ENCODE measurements at regions not wholly inside any gene's neighbourhood (a gene's known extent, or its start where the extent isn't known, plus 50 kb on each side); places are given as distances from the start of the nearest gene placed in this dataset.

DNA sequence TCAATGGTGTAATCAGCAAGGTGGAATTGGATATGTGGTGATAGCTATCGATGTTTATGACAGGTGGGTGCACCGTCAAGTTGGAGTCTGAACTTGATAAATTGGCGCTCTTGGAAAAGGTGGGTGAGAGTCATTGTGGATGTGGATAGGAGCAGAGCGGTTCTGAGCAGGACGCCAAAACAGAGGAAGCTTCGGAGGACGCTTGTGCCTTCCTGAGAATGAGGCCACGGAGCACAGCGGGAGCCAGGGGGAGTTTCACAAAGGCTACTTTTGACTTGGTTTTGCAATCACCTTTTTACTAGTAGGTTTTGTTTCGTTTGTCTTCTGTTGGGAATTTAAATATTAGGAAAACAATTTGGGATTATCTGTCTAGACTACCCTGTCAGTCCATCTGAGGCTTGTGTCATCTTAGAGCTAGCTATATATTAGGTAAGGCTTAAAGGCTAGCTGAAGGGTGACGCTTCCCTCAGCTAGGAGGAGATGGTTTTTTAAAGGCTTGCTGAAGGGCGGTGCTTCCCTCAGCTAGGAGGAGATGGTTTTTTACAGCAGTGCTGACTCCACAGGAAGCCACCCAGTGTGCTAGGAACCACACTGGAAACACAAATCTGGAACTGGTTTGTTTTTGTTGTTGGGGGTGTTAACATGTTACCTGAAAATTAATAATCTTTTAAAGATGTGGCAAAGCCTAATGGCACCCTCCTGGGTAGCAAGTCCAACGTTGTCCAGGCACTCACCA lies 142.4 kb upstream of the IRX4 start:
- Histone ChIP-seq H3K4me1 (ENCODE audit: insufficient read depth, low read length) (no peaks in the 10 kb centered on the region), H3K4me2 (ENCODE audit: low read length) (no peak overlapping the region), H3F3A (ENCODE audit: low read length, unreplicated experiment) (no peaks in the 10 kb centered on the region), H2AFZ (ENCODE audit: low read length) (no peak overlapping the region), H4K20me1 (ENCODE audit: low read length) (no peaks in the 10 kb centered on the region), H3K4me3 (ENCODE audit: low read length) (no peak overlapping the region), H3K9me3 (ENCODE audit: low read length) (no peaks in the 10 kb centered on the region), H3K9ac (ENCODE audit: low read length) (no peak overlapping the region), H3K27me3 (ENCODE audit: low read length) (peaks cover 49% of the 10 kb centered on the region), H3K27ac (ENCODE audit: low read length) (no peak overlapping the region), H3K79me2 (ENCODE audit: low read length) (no peaks in the 10 kb centered on the region), H3K9me2 (replicated peaks; ENCODE audit: low read length) (no peaks in the 10 kb centered on the region), H3K36me3 (ENCODE audit: low read depth, low read length) (no peaks in the 10 kb centered on the region)
- ChIA-PET CTCF (no interaction called here), POLR2A (ENCODE audit: unreplicated experiment) (no interaction called here)
- intact Hi-C loops (cut with micrococcal nuclease), result no loop called here
- DNase-seq (no peak), ATAC-seq (no peak)
- no TSS peak for BruUV-seq (replicated peaks)
- no peak for TF ChIP-seq EZH2 (IDR thresholded peaks at IDR 0.05; ENCODE audit: low read length, unreplicated experiment)
- TF ChIP-seq, protein P1, sequence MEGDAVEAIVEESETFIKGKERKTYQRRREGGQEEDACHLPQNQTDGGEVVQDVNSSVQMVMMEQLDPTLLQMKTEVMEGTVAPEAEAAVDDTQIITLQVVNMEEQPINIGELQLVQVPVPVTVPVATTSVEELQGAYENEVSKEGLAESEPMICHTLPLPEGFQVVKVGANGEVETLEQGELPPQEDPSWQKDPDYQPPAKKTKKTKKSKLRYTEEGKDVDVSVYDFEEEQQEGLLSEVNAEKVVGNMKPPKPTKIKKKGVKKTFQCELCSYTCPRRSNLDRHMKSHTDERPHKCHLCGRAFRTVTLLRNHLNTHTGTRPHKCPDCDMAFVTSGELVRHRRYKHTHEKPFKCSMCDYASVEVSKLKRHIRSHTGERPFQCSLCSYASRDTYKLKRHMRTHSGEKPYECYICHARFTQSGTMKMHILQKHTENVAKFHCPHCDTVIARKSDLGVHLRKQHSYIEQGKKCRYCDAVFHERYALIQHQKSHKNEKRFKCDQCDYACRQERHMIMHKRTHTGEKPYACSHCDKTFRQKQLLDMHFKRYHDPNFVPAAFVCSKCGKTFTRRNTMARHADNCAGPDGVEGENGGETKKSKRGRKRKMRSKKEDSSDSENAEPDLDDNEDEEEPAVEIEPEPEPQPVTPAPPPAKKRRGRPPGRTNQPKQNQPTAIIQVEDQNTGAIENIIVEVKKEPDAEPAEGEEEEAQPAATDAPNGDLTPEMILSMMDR (conservative IDR thresholded peaks at IDR 0.05; ENCODE audit: low read depth, low read length), result no peak
- TF ChIP-seq EZH2phosphoT487 (IDR thresholded peaks at IDR 0.05; ENCODE audit: borderline replicate concordance, low read length), result no peak

DNA sequence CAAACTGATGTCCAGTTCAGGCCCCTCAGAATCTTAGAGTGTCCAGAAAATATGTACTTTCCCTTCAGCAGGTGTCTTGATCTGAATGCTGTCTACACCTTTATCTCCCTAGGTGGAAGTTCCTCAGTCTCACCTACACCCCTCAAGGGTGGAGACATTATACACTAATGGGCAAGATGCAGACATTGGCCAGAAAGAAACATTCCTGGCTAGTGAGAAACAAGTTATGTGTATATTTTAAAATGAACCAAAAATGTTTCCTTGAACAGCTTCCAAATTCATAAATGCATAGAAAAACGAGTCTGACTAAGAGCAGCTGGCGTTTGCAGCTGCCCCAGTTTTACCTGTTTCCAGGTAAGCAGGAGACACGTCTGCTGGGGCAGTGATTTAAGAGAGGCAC lies 140.5 kb upstream of the IRX4 start:
- Histone ChIP-seq H2AFZ (ENCODE audit: low read length) (no peak overlapping the region), H3K4me2 (ENCODE audit: low read length) (no peak overlapping the region), H3K9ac (ENCODE audit: low read length) (no peak overlapping the region), H3K27me3 (ENCODE audit: low read length) (peaks cover 38% of the 10 kb centered on the region), H4K20me1 (ENCODE audit: low read length) (no peaks in the 10 kb centered on the region), H3K4me3 (ENCODE audit: low read length) (no peak overlapping the region), H3K79me2 (ENCODE audit: low read length) (no peaks in the 10 kb centered on the region), H3K36me3 (ENCODE audit: low read depth, low read length) (no peaks in the 10 kb centered on the region), H3F3A (ENCODE audit: low read length, unreplicated experiment) (no peaks in the 10 kb centered on the region), H3K9me2 (replicated peaks; ENCODE audit: low read length) (no peaks in the 10 kb centered on the region), H3K4me1 (ENCODE audit: insufficient read depth, low read length) (no peaks in the 10 kb centered on the region), H3K9me3 (ENCODE audit: low read length) (no peaks in the 10 kb centered on the region), H3K27ac (ENCODE audit: low read length) (no peak overlapping the region)
- TF ChIP-seq EZH2 (IDR thresholded peaks at IDR 0.05; ENCODE audit: low read length, unreplicated experiment), result no peak
- ChIA-PET CTCF (no interaction called here), POLR2A (ENCODE audit: unreplicated experiment) (no interaction called here)
- DNase-seq (peak; percentile 7), ATAC-seq (no peak)
- BruUV-seq (replicated peaks), result no TSS peak
- intact Hi-C loops (cut with micrococcal nuclease), result no loop called here

DNA sequence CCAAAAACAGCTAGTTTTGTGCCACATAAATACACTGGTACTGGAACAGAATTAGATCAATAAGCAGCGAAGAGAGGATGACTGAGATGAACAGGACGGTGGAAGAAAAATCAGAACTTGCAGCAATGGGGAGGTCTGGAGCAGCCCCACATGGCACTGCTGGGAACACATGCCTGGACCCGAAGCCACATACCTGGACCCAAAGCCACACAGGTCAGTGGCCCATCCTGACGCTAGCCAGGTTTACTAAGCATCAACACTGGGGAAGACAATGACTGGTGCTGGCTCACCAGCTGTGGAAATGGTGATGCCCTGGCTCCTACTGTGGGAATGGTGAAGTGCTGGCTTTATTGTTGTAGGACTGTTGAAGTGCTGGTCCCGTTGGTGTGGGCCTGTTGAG lies 139.7 kb upstream of the IRX4 start:
- no TSS peak for BruUV-seq (replicated peaks)
- DNase-seq, result no peak
- TF ChIP-seq EZH2 (IDR thresholded peaks at IDR 0.05; ENCODE audit: low read length, unreplicated experiment) (no peak), EZH2phosphoT487 (IDR thresholded peaks at IDR 0.05; ENCODE audit: borderline replicate concordance, low read length) (no peak)
- TF ChIP-seq, protein P1 (conservative IDR thresholded peaks at IDR 0.05; ENCODE audit: low read depth, low read length), result no peak
- Histone ChIP-seq H3K4me3 (ENCODE audit: low read length) (no peak overlapping the region), H4K20me1 (ENCODE audit: low read length) (no peaks in the 10 kb centered on the region), H3K27me3 (ENCODE audit: low read length) (peaks cover 37% of the 10 kb centered on the region), H3K27ac (ENCODE audit: low read length) (no peak overlapping the region), H3K36me3 (ENCODE audit: low read depth, low read length) (no peaks in the 10 kb centered on the region), H3K79me2 (ENCODE audit: low read length) (no peaks in the 10 kb centered on the region), H3K4me1 (ENCODE audit: insufficient read depth, low read length) (no peaks in the 10 kb centered on the region), H3K9ac (ENCODE audit: low read length) (no peak overlapping the region), H3K4me2 (ENCODE audit: low read length) (no peak overlapping the region), H3F3A (ENCODE audit: low read length, unreplicated experiment) (no peaks in the 10 kb centered on the region), H2AFZ (ENCODE audit: low read length) (no peak overlapping the region), H3K9me2 (replicated peaks; ENCODE audit: low read length) (no peaks in the 10 kb centered on the region), H3K9me3 (ENCODE audit: low read length) (no peaks in the 10 kb centered on the region)
- ChIA-PET POLR2A (ENCODE audit: unreplicated experiment) (no interaction called here), CTCF (no interaction called here)
- intact Hi-C loops (cut with micrococcal nuclease), result no loop called here
- no peak for ATAC-seq
